ENCODE measurements at regions not wholly inside any gene's neighbourhood (a gene's known extent, or its start where the extent isn't known, plus 50 kb on each side); places are given as distances from the start of the nearest gene placed in this dataset.

- no peak for DNase-seq
Measured at GRCh38 chr13:72435251-72435650, 292.2 kb downstream of the MZT1 start.

- no peak for DNase-seq
Measured at GRCh38 chr13:72431981-72432682, 295.3 kb downstream of the MZT1 start.

- no peak for DNase-seq
Measured at GRCh38 chr13:72430923-72431322, 296.5 kb downstream of the MZT1 start.

GRCh38 chr13:72427757-72428528 lies 299.5 kb downstream of the MZT1 start:
- DNase-seq = no peak

GRCh38 chr13:72424059-72424458 lies 303.4 kb downstream of the MZT1 start:
- DNase-seq = no peak

GRCh38 chr13:72415817-72416216 lies 311.6 kb downstream of the MZT1 start:
- DNase-seq = no peak

GRCh38 chr13:72412481-72412880 lies 314.9 kb downstream of the MZT1 start:
- DNase-seq = no peak

GRCh38 chr13:72405441-72405840 lies 322.0 kb downstream of the MZT1 start:
- no peak for DNase-seq

GRCh38 chr13:72403396-72404010 lies 323.9 kb downstream of the MZT1 start:
- DNase-seq = no peak

- no peak for DNase-seq
Measured at GRCh38 chr13:72400856-72401255, 326.6 kb downstream of the MZT1 start.

GRCh38 chr13:72399351-72399750 lies 328.1 kb downstream of the MZT1 start:
- no peak for DNase-seq

- DNase-seq = no peak
Measured at GRCh38 chr13:72397265-72397664, 330.2 kb downstream of the MZT1 start.

GRCh38 chr13:72390909-72391308 lies 336.5 kb downstream of the MZT1 start:
- no peak for DNase-seq

- DNase-seq = no peak
Measured at GRCh38 chr13:72386138-72386684, 341.2 kb downstream of the MZT1 start.

GRCh38 chr13:72384879-72385278 lies 342.6 kb downstream of the MZT1 start:
- DNase-seq = no peak

GRCh38 chr13:72384186-72384823 lies 343.1 kb downstream of the MZT1 start:
- no peak for DNase-seq

GRCh38 chr13:72383646-72384045 lies 343.8 kb downstream of the MZT1 start:
- no peak for DNase-seq

- DNase-seq = no peak
Measured at GRCh38 chr13:72379581-72379980, 347.8 kb downstream of the MZT1 start.

GRCh38 chr13:72368031-72368430 lies 359.4 kb downstream of the MZT1 start:
- DNase-seq = no peak

- no peak for DNase-seq
Measured at GRCh38 chr13:72346716-72347115, 380.7 kb downstream of the MZT1 start.

GRCh38 chr13:72342364-72342763 lies 385.1 kb downstream of the MZT1 start:
- DNase-seq = no peak

GRCh38 chr13:72341904-72342303 lies 385.5 kb downstream of the MZT1 start:
- no peak for DNase-seq

All from GDM1 (cell line).